UCSD-AML1 (cell line): ENCODE measurements at regions not wholly inside any gene's neighbourhood (a gene's known extent, or its start where the extent isn't known, plus 50 kb on each side); places are given as distances from the start of the nearest gene placed in this dataset.
A peak's percentile ranks its signal among the peaks of the same experiment; 100 is the strongest.

Experiments used
- DNase-seq: peaks from one replicate; lab custom pipeline; 2025; ENCODE audit not compliant: unreplicated experiment; lab: John Stamatoyannopoulos, UW

GRCh38 chr20:50285376-50286173 lies 94.9 kb downstream of the CEBPB start:
- DNase-seq = no peak

DNA sequence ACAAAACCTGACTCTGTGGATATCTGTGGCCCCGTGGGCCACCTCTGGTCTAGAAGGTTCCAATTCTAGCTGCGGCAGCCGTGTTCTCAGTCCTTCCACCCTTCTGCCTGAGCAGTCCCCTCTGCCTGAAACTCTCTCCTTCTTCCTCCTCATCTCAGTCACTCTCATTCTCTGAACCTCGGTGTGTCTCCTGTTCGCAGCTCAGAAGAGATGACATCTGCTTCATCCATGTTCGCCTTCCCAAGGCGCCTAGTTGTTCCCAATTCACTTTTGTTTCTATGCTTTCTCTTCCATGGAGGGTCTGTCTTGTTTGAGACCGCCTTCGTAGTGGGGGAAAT lies 95.5 kb downstream of the CEBPB start:
- DNase-seq = no peak

GRCh38 chr20:50286609-50287008 lies 96.0 kb downstream of the CEBPB start:
- no peak for DNase-seq

- DNase-seq = no peak
These were observed 96.9 kb downstream of the CEBPB start for GRCh38 chr20:50287512-50287911.

GRCh38 chr20:50288128-50288623 lies 97.5 kb downstream of the CEBPB start:
- no peak for DNase-seq

DNA sequence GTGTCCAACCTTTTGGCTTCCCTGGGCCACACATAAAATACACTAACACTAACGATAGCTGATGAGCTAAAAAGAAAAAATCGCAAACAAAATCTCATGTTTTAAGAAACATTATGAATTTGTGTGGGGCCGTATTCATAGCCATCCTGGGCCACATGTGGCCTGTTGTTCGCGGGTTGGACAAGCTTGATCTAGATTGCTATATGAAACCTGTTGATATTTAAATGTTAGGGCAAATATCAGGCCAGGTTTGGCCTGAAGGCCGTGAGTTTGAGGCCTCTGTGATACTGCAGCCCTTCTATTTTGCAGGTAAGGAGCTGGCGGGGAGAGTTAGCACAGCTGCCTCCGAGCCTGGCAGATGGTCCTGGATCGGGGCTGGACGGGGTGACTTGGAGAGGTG lies 99.0 kb downstream of the CEBPB start:
- no peak for DNase-seq

GRCh38 chr20:50290112-50290511 lies 99.5 kb downstream of the CEBPB start:
- no peak for DNase-seq

DNA sequence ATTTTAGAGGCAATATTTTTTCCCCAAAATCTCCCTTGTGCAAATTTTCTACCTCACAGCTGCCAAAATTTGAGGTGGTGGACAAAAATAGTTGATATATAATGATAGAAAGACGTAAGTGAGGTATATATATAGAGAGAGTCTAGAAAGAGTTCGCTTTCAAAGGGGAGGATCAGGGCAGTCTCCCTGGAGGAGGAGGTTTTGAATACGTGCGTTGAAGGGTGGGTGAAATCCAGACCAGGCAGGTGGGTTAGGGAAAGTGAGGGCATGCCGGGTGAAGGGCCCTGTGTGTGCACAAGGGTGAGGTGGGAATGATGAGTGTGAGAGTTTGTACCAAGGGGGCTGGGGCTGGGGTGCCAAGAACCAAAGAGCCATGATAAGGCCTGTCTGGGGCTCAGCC lies 100.2 kb downstream of the CEBPB start:
- DNase-seq = no peak

GRCh38 chr20:50291254-50292078 lies 100.8 kb downstream of the CEBPB start:
- no peak for DNase-seq

DNA sequence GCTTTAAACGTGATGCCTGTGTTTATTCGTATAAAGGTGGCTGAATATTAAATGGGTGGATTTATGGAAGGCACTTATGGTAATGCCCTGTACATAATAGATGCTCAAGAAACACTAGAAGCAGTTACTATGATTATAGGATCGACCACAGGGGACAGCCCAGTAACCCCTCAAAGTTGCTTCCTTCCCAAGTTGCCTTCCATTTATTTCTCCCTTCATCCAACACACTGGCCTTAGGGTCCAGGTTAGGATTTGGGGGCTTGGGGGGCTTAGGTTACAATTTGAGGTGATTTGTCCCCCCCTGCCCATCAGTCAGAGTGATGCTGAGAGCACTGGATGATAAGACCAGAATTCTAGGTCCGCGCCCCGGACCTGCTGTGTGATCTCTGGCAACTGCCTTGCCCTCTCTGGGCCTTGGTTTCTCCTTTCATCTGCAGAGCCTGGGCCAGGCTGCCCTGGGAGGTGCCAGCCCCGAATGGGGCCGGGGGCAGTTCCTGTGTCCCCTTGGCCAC lies 101.5 kb downstream of the CEBPB start:
- no peak for DNase-seq

GRCh38 chr20:50292591-50293283 lies 102.1 kb downstream of the CEBPB start:
- peak; percentile 92 for DNase-seq

GRCh38 chr20:50293284-50294139 lies 102.9 kb downstream of the CEBPB start:
- no peak for DNase-seq

GRCh38 chr20:50294164-50295088 lies 103.8 kb downstream of the CEBPB start:
- no peak for DNase-seq

- no peak for DNase-seq
These were observed 104.7 kb downstream of the CEBPB start for GRCh38 chr20:50295345-50295744.

GRCh38 chr20:50295762-50296449 lies 105.3 kb downstream of the CEBPB start:
- DNase-seq = no peak

DNA sequence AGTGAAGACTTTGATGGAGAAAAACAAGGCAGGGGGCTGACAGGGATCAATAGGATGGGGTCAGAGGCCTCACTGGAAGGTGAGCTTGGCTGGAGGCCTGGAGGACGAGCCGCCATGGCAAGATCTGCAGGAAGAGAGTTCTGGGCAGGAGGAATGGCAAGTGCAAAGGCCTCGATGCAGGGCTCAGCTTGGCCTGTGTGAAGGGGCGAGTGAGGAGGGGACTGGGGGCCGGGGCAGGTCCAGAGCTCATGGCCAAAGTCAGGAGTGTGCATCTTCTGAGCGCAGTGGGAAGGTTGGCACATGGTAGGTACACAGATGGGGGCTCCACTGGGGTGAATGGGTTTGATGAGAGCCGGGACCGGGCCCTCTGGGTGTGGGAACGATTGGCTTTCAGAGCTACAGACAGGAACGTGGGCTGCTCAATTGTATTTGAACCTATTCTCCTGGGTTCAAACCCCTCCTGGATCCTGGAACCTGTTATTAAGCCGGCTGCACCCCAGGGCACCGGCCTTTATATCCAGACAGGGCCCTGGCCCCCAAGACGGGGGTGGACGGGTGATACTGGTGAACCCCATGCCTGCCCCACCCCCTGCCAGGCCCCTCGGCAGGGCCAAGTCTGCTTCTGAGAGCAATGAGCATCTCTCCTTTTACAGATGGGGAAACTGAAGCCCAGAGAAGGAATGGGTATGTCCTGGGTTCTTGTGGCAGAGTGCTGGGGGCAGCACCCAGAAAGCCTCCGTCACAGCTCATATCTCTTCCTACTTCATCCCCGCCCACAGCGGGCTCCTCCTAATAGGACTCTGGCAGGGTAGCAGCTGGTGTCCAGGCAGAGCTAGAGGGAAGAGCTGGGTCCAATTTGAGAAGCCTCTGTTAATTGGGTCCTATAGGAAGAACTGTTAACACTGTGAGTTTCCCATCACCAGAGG lies 106.1 kb downstream of the CEBPB start:
- no peak for DNase-seq

DNA sequence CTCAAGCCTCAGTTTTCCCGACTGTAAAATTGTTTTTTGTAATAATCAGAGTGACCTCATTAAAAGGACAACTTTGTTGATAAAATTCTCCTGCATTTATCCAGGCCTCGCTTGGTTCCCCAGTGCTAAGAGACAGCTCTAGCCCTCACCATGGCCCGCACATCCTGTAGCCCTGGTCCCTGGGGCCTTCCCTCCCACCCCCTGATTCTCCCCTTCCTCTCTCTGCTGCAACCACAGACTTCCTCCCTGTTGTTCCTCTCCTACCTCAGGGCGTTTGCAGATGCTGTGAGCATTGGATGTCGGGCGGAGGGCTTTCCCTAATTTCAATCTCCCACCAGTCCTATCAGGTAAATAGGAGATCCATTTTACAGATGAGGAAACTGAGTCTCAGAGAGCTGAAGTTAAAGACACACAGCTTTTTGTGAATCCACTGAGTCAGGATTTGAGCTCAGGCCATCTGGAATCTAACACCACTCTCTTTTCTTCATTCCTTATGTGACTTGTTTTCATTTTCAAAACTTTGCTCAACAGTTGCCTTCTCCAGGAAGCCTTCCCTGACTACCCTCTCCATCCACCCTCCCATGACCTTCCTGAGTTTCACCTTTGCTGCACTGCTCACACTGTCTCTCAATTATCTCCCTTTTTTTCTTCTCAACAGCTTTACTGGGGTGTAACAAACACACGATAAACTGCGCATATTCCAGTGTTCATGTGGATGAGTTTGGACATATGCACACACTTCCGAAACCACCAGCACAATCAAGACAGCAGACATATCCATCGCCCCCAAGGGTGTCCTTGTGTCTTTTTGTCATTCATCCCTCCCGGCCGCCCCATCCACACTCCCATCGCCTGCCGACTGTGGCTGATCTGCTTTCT lies 107.1 kb downstream of the CEBPB start:
- peak; percentile 68 for DNase-seq
